GM19438 (cell line): ENCODE measurements at regions not wholly inside any gene's neighbourhood (a gene's known extent, or its start where the extent isn't known, plus 50 kb on each side); places are given as distances from the start of the nearest gene placed in this dataset.

Experiments used
- ATAC-seq: cut with Tn5 transposase; IDR thresholded peaks from one replicate; pipeline ENCODE4 v1.9.1; 2021; ENCODE audit warnings: low read depth; ENCODE audit not compliant: unreplicated experiment

GRCh38 chr10:2871673-2872219, 195.6 kb upstream of the PFKP start:
- ATAC-seq = no peak

DNA sequence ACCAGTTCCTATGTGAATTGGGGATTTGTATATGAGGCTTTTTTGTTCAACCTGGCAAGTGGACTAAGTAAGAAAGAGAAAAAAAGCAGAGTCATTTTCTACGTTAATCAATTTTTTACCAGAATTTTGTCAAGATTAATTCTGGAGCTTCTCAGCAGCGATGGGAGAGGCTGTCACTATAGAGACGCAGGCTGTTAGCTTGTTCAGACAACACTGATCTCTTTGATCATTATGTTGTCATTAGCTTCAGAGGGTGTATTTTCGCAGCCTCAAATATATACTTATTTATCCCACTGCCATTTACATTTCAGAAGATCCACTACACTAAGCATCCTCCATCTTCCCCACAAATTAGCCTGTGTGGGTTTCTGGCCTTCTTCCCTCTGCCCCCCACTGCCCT, 196.7 kb upstream of the PFKP start:
- no peak for ATAC-seq

GRCh38 chr10:2867788-2868299, 199.5 kb upstream of the PFKP start:
- no peak for ATAC-seq

GRCh38 chr10:2866569-2866968, 200.8 kb upstream of the PFKP start:
- no peak for ATAC-seq

GRCh38 chr10:2861632-2862210, 205.6 kb upstream of the PFKP start:
- no peak for ATAC-seq

- no peak for ATAC-seq
These were observed 208.9 kb upstream of the PFKP start for GRCh38 chr10:2858452-2858851.

- no peak for ATAC-seq
These were observed 210.8 kb upstream of the PFKP start for GRCh38 chr10:2856598-2856997.

DNA sequence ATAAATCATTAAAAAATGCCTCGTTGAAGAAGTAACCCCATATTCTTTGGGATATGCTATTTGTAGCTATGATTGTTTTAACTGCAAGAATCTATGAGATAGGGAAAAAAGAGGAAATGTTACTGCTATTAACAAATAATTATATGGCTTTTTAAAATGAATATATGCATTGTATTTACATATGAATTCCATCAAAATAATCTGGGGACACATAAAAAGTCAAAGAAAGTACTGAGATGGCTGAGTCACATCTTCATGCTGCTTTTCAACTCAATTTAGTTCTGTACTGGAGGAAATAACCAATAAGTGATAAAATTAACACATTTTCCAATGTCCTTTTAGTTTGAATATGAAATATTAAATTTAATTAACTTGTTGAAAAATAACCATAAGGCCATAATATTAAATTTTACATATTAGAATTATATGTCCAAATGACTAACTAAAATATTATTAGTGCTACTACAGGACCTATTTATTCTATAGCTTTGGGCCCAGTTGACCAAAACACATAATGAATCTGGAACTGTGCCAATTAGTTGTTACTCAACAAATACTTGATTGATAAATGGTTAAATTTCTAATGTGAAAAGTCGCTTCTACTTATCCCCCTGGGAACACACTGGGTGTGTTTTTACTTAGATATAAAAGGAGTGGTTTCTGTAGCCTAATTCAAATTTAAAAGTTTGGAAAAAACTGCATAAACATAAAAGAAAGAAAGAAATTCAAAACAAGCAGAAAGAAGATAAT, 214.6 kb upstream of the PFKP start:
- no peak for ATAC-seq

DNA sequence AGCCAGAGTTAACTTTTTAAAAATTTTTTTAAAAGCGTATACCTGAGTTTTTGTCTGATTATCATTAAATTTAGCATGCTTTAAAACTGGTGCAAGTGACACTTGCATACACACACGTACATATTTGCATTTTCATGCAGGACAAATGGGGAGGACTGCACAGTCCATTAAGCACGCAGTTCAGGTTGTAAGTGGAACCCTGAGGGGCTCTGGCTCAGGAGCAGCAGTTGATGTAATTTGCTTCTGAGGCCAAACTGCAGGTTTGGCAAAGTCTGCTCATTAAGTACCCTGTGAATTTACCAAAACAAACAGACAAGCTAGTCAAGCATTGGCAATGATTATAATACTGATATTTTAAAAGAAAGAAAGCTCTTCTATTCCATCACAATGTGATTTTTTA, 215.8 kb upstream of the PFKP start:
- ATAC-seq = no peak

DNA sequence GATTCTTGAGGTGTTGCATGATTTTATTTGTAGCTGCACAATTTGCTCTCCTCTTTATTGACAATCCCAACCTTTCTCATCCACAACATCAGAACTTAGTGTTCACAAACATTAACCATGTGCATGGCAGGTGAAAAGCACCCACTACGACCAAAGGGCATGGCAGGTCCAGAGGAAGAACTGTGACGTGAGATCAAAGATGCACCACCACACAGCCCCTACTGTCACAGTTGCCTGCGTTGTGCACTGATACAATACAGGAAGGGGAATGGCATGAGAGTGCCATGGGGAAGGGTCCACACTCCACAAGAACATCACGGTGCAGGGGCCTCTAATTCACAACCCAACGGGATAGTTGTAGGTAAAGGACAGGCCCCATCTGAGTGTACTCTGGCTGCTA, 217.1 kb upstream of the PFKP start:
- no peak for ATAC-seq

GRCh38 chr10:2844925-2845324, 222.4 kb upstream of the PFKP start:
- no peak for ATAC-seq

GRCh38 chr10:2839081-2839725, 228.1 kb upstream of the PFKP start:
- no peak for ATAC-seq

DNA sequence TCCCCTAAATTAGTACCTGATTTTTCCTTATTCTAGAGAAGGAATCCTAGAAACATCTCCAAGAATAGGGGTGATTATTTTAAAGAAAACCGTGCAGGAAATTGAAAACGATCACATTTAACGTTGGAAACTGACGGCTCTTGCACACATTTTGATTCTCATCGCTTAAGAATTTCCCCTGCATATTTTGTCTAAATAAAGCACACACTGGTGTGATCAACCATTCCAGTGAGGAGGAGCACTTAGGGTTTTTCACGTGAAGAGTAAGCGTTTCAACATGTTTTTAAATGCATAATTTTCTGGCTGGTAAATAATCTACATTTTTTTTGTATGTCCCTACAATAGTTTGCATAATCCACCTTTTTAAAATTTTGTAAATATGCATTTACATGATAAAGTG, 229.7 kb upstream of the PFKP start:
- ATAC-seq = no peak

DNA sequence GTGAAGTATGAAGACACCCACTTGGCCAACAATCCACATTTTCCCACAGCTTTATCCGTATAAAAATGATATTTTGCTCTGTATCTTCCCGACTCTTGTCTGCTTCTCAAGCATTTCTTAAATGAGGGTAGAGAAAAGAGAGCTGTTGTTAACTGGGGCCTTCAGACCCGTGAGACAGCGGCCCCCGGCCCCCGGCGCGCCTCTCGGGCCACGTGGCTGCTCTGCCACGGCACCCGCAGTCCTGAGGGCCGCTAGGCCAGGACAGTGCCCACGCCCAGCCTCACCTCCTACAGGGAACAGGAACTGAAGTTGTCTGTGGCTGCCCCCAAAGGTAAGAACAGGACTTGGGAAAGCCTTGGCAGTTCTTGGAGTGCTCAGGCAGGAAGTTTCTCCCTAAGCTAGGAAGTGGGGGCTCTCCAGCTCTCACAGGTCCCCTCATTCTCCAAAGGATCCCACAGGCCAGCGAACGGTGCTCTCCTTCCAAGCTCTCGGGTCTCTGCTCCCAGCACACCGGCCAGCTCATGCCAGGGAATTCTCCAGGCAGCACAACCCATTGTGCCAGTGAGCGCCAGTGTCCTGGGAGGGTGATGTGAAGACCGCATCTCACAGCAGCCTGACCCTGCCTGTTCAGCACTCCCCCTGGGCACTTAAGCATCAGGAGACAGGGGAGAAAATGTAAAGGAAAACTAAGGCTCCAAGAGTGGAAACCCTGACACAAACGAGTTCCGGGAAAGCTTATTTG, 230.3 kb upstream of the PFKP start:
- ATAC-seq = no peak

DNA sequence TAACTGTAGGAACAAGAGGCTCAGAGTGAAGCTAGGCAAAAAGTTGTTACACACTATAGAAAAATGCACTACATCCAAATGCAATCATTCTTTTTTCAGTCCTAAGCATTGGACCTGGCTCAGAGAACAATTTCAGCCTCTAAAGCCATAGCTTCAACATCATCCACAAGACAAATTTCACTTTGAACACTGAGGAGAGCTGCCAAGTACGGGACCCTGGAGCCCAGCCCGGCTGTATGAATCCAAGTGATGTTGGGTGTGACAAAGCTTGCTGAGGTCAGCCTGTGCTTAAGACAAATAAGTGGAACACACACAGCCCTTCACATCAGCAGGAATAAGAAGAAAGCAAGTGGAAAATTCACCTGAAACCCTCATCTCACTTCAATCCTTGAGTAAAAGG, 233.1 kb upstream of the PFKP start:
- no peak for ATAC-seq

- ATAC-seq = no peak
These were observed 235.8 kb upstream of the PFKP start for GRCh38 chr10:2831509-2831908.

DNA sequence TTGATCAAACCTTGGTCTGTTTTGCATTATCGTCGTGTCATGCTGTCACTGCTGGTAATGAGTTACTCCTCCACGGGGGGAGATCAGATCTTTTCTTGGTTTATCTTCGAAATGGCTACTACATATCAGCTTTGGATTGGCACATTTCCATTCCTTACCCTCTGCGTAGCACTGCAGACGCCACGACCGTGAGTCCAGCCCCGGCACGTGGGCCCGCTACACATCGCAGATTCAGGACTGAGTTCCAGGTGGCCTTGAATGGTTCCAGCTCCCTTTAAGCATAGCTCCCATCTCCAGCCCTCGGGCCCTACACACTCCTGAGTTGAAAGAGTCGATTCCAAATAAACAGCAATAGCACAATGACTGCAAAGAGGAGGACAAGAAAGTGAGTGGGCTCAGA, 238.6 kb upstream of the PFKP start:
- no peak for ATAC-seq

DNA sequence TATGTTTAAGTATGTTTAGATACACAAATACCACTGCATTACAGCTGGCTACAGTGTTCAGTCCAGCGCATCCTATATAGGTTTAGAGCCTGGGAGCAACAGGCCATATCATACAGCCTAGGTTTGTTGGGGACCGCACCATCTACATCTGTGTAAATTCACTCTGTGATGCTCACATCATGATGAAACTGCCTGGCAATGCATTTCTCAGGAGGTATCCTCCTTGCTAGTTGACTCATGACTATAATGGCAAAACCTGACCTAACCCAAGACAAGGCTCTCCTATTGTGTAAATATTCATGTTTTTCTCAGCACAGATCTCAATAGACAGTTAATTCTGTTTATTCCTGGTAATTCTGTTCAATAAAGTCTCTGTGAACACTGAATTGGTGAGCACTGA, 240.7 kb upstream of the PFKP start:
- ATAC-seq = no peak

- no peak for ATAC-seq
These were observed 241.5 kb upstream of the PFKP start for GRCh38 chr10:2825841-2826240.

GRCh38 chr10:2817940-2818636, 249.3 kb upstream of the PFKP start:
- ATAC-seq = no peak
